GM10248 (cell line): ENCODE measurements at regions not wholly inside any gene's neighbourhood (a gene's known extent, or its start where the extent isn't known, plus 50 kb on each side); places are given as distances from the start of the nearest gene placed in this dataset.

ENCODE experiments used
- CTCF ChIA-PET: fragments of 300-600 bp; sonication (Branson Sonifier 250); formaldehyde crosslinking; extraction: SDS; loops from one replicate; lab custom pipeline; 2021; ENCODE audit warnings: antibody characterized with exemption; lab: Yijun Ruan, JAX
- POLR2A ChIA-PET: fragments of 350-650 bp; sonication (Branson Sonifier 250); formaldehyde crosslinking; extraction: SDS; loops from one replicate; lab custom pipeline; 2020; ENCODE audit warnings: antibody characterized with exemption; lab: Yijun Ruan, JAX
- DNase-seq: peaks from one replicate; pipeline ENCODE4 v3.0.0; 2012; ENCODE audit errors: extremely low spot score
- TF ChIP-seq, protein P1 (sequence below): IDR thresholded peaks from 2 replicates; pipeline ENCODE4 v1.5.1; 2012; ENCODE audit warnings: mild to moderate bottlenecking, low read depth; ENCODE audit errors: extremely low read depth, missing control alignments, control extremely low read depth

DNA sequence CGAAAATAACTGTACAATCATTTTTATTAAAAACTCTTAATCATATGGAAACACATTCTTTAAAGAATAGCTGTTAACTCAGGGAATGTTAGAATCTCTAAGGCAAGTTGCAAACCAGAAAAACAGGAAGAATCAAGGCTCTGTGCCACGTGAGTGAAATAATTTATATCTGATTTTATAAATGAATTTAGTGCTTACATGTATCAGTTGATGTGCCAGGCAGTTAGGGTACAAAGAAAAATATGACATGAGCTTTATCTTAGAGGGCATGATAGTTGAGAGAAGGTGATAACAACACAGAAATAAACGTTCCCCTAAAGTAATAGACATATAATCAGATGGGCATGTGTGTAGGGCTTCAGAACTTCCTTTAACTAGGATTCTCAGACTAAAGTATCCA, 734.5 kb upstream of the CCDC179 start:
- TF ChIP-seq, protein P1, sequence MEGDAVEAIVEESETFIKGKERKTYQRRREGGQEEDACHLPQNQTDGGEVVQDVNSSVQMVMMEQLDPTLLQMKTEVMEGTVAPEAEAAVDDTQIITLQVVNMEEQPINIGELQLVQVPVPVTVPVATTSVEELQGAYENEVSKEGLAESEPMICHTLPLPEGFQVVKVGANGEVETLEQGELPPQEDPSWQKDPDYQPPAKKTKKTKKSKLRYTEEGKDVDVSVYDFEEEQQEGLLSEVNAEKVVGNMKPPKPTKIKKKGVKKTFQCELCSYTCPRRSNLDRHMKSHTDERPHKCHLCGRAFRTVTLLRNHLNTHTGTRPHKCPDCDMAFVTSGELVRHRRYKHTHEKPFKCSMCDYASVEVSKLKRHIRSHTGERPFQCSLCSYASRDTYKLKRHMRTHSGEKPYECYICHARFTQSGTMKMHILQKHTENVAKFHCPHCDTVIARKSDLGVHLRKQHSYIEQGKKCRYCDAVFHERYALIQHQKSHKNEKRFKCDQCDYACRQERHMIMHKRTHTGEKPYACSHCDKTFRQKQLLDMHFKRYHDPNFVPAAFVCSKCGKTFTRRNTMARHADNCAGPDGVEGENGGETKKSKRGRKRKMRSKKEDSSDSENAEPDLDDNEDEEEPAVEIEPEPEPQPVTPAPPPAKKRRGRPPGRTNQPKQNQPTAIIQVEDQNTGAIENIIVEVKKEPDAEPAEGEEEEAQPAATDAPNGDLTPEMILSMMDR = no peak
- POLR2A ChIA-PET = no interaction called here
- no peak for DNase-seq
- CTCF ChIA-PET = interaction anchor here (1.3 kb wide), 1 partner anchor 54 kb away, joined by 3 read pairs; no protein-coding TSS in a partner anchor

- DNase-seq = no peak
- ChIA-PET CTCF (no interaction called here), POLR2A (no interaction called here)
- TF ChIP-seq, protein P1 = no peak
These were observed 744.7 kb upstream of the CCDC179 start for GRCh38 chr11:23604966-23605365.

DNA sequence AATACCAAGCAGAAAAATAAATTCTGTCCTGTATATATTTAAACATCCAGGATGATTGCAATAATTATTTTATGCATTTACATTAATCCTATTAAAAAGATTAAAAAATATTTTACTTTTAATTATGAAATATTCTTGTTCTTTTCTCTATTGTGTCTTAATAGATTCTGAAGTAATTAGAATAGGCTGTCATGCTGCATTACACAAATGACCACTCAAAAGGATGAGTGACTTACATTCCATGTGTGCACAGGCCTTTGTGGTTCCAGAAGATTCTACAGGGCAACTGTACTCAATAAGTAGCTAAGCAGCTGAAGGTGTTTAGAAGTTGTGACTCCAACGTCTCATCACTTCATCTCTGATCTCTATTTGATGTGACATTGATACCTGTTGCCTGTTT, 745.9 kb upstream of the CCDC179 start:
- no peak for DNase-seq
- TF ChIP-seq, protein P1 = no peak
- POLR2A ChIA-PET = no interaction called here
- CTCF ChIA-PET = no interaction called here

DNA sequence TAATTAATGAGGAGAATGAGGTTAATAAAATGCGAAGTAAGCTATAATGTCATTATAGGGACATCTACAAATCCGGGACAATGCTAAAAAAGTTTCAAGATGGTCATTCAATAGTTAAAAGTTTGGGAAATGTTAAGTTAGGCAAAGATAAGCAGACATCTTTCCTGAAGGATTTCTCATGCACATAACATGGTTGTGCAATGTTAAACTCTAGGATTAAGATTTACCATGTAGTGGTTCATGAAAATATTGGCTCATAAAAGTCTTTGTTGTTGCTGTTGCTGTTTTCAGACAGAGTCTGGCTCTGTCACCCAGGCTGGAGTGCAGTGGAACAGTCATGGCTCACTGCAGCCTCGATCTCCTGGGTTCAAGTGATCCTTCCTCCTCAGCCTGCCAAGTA, 751.5 kb upstream of the CCDC179 start:
- no peak for DNase-seq
- ChIA-PET POLR2A (no interaction called here), CTCF (interaction anchor here (1.5 kb wide), 1 partner anchor 1486 kb away, joined by 3 read pairs; no protein-coding TSS in a partner anchor)
- TF ChIP-seq, protein P1 = no peak

GRCh38 chr11:23620617-23621016, 760.3 kb upstream of the CCDC179 start:
- TF ChIP-seq, protein P1 = no peak

DNA sequence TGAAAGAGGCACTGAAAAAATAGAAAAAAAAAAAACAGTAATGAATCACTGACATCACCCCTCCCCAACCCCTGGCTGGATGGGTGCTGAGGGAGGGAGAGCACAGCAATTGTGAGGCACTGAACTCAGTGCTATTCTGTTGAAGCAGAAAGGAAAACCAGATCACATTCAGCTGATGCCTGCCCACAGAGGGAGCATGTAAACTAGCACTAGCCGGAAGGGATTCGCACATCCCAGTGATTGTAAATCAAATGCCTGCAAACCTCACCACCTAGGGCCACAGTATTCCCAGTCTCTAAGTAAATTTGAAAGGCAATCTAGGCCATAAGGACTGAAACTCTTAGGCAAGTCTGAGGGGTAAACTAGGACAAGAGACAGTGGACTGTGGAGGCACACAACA, 772.0 kb upstream of the CCDC179 start:
- no peak for DNase-seq
- CTCF ChIA-PET = no interaction called here
- POLR2A ChIA-PET = no interaction called here

More at GRCh38 chr11:23620617-23621016, 760.3 kb upstream of the CCDC179 start:
- POLR2A ChIA-PET = no interaction called here
- DNase-seq = no peak
- CTCF ChIA-PET = no interaction called here

More for the DNA sequence above, 772.0 kb upstream of the CCDC179 start:
- TF ChIP-seq, protein P1 = no peak
